ENCODE measurements at regions not wholly inside any gene's neighbourhood (a gene's known extent, or its start where the extent isn't known, plus 50 kb on each side); places are given as distances from the start of the nearest gene placed in this dataset.

GRCh38 chr18:77439888-77440287 lies 190.2 kb downstream of the GALR1 start:
- ChIA-PET CTCF (no interaction called here), POLR2A (no interaction called here)

DNA sequence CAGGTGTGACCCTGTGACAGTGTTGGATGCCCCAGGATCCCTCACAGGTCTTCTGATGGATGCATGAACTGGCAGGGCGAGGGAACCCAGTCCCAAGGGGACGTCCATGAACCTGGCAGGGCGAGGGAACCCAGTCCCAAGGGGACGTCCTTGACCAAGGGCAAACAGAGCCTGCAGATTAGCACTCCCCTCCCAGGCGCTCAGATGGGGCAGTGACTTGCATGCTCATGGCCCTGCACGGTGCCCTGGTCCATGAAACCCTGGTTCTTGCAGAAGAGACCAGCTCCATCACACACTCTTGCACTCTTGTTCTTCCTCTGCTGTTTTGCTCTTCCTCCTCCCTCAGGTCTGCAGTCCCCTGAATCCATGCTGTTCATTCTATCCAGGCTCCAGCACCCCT lies 192.7 kb downstream of the GALR1 start:
- CTCF ChIA-PET: no interaction called here

DNA sequence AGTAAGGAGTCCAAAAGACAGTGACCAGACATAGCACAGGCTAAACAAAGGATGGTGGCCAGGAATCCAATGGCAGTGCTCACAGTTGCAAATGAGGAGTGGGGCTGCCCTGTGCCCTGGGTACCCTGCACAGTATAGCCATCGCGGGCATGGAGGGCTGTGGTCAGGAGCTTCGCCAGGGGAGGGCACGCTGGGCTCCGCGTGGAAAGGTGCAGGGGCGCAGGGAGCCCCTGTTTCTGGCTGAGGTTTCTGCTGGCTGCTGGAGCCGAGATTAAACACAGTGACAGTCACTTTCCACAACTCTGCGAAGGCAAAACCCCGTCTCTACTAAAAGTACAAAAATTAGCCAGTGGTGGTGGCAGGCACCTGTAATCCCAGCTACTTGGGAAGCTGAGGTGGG lies 194.7 kb downstream of the GALR1 start:
- POLR2A ChIA-PET: no interaction called here
- CTCF ChIA-PET: no interaction called here

More for the DNA sequence above, 192.7 kb downstream of the GALR1 start:
- POLR2A ChIA-PET: no interaction called here

GRCh38 chr18:77448046-77448445 lies 198.4 kb downstream of the GALR1 start:
- CTCF ChIA-PET: no interaction called here
- POLR2A ChIA-PET: no interaction called here

DNA sequence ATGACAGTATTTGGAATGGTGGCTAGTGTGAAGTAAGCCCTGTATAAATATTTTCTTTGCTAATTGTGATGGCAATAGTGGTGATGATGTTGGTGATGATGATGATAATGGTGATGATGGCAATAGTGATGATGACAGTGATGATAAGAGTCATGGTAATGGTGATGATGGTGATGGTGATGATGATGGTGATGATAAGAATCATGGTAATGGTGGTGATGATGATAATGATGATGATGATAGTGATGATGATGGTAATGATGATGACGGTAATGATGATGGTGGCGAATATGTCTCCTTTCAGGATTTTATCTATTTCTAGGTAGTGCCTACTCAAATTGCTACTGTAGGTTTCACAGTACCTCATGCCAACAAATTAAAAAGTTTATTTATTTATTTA lies 205.4 kb downstream of the GALR1 start:
- POLR2A ChIA-PET: no interaction called here
- CTCF ChIA-PET: no interaction called here

DNA sequence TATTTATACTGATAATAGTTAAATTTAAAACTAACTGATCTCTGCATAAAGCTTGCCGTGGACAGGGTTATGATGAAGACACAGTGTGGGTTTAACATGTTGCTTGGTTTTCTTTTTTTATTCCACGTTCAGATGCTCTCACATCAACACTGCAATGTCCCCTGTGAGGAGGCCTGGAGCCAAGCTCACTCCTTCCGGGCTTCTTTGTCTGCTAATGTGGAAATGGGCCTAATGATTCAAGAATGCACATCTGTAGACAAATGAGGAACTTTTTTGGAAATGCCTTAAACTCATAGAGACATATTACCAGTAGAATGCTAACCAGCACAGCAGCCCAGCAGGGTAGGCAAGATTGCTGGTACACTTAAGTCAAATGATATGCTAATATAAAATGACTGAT lies 208.0 kb downstream of the GALR1 start:
- ChIA-PET POLR2A (no interaction called here), CTCF (no interaction called here)

GRCh38 chr18:77461062-77461688 lies 211.5 kb downstream of the GALR1 start:
- POLR2A ChIA-PET: no interaction called here
- CTCF ChIA-PET: no interaction called here

GRCh38 chr18:77464917-77465316 lies 215.3 kb downstream of the GALR1 start:
- POLR2A ChIA-PET: no interaction called here
- CTCF ChIA-PET: no interaction called here

DNA sequence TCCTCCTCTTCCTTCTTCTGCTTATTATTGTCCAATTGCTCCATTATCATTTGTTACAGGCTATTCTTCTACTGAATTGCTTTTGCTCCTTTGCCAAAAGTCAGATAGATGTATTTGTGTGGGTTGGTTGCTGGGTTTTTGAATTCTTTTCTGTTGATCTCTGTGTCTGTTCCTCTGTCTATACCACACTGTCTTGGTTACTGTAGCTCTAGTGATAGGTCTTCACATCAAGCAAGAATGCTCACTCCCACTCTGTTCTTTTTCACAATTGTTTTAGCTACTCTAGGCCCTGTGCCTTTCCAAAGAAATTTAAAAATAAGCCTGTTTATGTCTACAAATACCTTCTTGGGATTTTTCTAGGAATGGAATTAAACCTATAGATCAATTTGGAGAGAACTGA lies 217.2 kb downstream of the GALR1 start:
- POLR2A ChIA-PET: no interaction called here

GRCh38 chr18:77469131-77469530 lies 219.5 kb downstream of the GALR1 start:
- ChIA-PET POLR2A (no interaction called here), CTCF (no interaction called here)

More for the DNA sequence above, 217.2 kb downstream of the GALR1 start:
- CTCF ChIA-PET: interaction anchor here (1.0 kb wide), 1 partner anchor 664 kb away, joined by 3 read pairs; no protein-coding TSS in a partner anchor

DNA sequence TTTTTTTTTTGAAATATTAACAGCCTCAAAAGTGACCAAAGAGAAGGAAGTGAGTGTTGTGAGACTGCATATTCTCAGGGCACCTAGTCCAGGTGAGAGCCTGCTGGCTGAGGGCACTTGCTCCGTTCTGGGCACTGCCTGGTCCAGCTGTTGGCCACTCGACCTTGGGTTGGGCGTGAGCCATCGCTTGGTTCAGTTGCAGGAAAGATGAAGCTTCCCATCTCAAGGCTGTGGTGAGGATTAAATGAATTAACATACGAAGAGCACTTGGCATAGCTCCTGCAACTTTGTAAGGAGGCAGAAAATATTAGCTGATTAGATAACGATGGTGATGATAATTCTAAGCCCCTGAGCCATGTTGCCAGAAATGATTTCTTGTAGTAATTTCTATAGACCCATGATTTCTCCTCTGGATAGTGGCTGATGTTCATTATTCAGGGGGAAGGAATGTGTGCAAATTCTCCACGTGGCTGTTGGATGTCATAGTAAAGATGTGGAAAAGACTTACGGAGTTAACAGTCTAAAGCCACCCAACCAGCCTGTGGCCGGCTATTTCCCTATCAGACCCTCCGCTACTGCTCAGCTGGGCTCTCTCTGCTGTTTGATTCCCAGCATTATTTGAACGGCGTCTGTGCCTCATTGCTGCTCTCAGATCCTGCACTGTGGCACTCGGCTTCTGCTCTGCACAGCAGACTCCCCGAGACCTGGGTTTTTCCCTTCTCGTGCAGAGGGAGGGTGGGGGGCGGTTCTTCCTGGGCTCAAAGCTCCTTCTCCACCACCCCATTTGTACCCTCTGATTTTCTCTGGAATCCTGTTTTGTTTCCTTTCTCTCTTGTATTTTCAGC lies 221.1 kb downstream of the GALR1 start:
- POLR2A ChIA-PET: no interaction called here
- CTCF ChIA-PET: no interaction called here

DNA sequence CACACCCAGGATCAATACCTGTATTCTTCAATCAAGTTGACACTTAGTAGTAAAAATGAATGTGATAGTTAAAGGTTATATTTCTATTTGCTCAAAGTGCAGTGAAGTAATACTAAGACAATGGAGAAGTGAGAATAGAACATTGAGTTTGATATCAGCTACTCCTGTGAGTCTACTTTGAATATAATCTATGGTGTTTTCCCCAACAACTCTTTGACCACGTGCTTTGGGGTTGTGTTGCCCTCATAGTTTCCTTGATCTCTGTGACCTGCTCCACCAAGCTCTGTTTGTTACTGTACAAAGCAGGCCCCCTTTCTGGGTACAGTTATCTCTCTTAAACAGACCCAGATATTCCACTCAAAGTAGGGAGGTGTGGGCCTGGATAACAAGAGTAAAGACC lies 222.9 kb downstream of the GALR1 start:
- CTCF ChIA-PET: no interaction called here
- POLR2A ChIA-PET: no interaction called here

- CTCF ChIA-PET: no interaction called here
Observed at GRCh38 chr18:77478646-77479442, 229.2 kb downstream of the GALR1 start.

GRCh38 chr18:77481541-77481940 lies 231.9 kb downstream of the GALR1 start:
- ChIA-PET CTCF (no interaction called here), POLR2A (no interaction called here)

More at GRCh38 chr18:77478646-77479442, 229.2 kb downstream of the GALR1 start:
- POLR2A ChIA-PET: interaction anchor here (0.6 kb wide), 1 partner anchor 84 kb away, joined by 4 read pairs; no protein-coding TSS in a partner anchor

DNA sequence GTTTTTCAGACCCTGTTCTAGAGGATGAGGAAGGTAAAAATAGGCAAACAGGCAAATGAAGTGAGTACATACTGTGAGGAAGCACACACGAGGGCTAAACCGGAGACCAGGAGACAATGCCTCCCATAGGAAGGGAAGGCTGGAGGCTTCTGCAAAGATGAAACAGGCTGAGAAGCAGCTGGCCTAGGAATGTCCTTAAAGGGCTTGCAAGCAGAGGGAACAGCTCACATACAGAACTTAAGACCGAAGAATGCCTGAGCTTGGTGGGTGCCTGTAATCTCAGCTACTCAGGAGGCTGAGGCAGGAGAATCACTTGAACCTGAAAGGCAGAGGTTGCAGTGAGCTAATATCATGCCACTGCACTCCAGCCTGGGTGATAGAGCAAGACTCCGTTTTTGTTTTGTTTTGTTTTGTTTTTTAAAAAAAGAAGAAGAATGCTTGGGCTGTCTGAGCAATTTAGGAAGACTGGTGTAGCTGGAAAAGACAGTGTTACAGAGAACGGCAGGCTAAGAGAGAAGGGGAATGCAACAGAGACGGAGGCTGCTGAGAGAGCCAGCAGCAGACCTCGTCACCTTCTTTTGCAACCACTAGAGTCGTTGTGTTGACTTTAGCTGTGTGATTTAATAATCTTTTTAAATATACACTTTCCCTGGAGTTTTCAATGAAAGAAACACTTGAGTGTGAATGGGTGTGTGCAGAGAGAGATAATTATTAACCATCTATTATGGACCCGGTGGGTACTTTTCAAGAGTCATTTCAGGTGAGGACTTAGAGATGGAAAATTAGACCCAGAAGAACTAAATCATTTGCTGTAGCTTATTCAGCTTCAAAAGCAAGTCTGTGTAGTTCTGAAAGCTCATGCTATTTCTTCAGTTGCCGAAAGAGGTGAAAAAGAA lies 232.8 kb downstream of the GALR1 start:
- ChIA-PET CTCF (no interaction called here), POLR2A (no interaction called here)

- CTCF ChIA-PET: no interaction called here
Observed at GRCh38 chr18:77486985-77487384, 237.3 kb downstream of the GALR1 start.

DNA sequence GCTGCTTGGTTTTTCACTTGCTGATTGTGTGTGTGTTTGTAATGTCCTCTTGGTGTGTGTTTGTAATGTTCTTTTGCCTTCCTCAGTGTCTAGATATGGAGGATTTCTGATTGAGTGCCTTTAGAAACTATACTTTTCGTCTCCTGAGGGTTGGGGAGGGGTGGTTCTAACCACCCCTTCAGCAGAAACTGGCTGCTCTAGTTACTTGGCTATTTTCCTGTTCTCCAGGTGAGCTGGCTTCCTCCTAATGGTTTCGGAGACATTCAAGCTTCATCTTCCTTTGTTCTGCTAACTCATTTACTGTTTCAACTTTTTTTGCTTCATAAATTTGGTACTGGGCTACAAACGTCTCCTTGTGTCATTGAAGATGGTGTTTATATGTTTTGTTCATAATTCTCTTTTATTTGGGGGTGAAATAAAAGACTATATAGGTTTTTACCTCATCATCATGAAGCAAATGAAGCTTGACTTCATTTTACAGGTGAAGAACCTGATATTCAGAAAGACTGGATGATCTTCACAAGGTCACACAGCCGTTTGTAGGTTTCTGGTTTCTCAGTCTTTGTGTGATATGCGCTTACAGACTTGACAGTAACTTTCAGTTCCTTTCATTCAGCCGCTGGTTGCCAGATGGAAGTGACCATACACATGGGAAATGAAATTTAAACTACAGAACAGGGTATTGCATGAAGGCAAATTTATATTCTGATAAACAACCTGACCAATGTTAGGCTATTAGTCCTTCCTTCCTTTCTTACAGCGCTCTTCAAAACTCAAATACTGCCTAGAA lies 238.5 kb downstream of the GALR1 start:
- POLR2A ChIA-PET: no interaction called here
- CTCF ChIA-PET: no interaction called here

More at GRCh38 chr18:77486985-77487384, 237.3 kb downstream of the GALR1 start:
- POLR2A ChIA-PET: no interaction called here

- CTCF ChIA-PET: no interaction called here
- POLR2A ChIA-PET: no interaction called here
Observed at GRCh38 chr18:77495079-77495478, 245.4 kb downstream of the GALR1 start.
